C4-2B (cell line): ENCODE measurements at regions not wholly inside any gene's neighbourhood (a gene's known extent, or its start where the extent isn't known, plus 50 kb on each side); places are given as distances from the start of the nearest gene placed in this dataset.

Experiments
- CTCF ChIP-seq: fragments of 450-650 bp; conservative IDR thresholded peaks from 2 replicates; pipeline ENCODE4 v1.5.1; 2017; ENCODE audit warnings: mild to moderate bottlenecking
- ZFX ChIP-seq: fragments of 450-650 bp; IDR thresholded peaks from 2 replicates; pipeline ENCODE4 v1.6.1; 2017

GRCh38 chr1:98098473-98098872 lies 177.6 kb upstream of the DPYD start:
- TF ChIP-seq CTCF (no peak), ZFX (no peak)
